ENCODE measurements at regions not wholly inside any gene's neighbourhood (a gene's known extent, or its start where the extent isn't known, plus 50 kb on each side); places are given as distances from the start of the nearest gene placed in this dataset.
"Not testable (repeated sequence)": the region's sequence is repeated elsewhere in the genome, so short reads cannot be mapped to it uniquely, and the experiment has no call there.

- DNase-seq = no peak
Measured at GRCh38 chr4:92014067-92014466, 289.7 kb upstream of the GRID2 start.

DNA sequence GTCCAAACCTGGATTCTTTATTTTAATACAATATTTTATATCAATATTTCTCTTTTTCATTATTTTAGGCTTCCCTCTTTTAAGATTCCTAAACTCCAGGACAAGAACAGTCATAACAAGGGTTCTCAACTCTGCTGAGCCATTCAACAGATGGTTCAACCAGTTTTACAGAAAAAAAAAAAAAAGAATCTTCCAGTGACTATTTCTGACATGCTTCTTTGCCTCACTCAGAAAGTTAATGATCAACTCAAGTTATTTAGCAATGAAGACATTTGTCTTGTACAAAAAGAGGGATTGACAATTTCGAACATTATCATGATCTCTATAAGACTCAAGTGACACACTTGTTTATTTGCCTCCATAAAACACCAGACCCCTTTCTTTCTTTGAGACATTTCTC, 282.6 kb upstream of the GRID2 start:
- DNase-seq = no peak

GRCh38 chr4:92021788-92022187, 282.0 kb upstream of the GRID2 start:
- no peak for DNase-seq

DNA sequence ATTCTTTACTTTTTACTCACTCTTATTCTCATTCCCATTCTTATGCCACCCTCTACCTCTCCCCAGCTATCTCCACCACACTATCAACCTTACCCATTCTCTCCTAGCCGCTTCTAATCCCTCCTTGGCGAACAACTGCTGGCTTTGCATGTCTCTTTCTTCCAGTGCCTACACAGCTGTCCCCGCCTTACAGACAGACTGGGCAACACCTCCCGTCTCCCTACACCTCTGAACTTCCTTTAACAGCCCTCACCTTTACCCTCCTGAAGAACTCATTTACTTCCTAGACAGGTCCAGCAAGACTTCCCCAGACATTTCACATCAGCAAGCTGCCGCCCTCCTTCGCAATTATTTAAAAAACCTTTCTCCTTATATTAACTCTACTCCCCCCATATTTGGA, 274.9 kb upstream of the GRID2 start:
- not testable (repeated sequence) for DNase-seq

DNA sequence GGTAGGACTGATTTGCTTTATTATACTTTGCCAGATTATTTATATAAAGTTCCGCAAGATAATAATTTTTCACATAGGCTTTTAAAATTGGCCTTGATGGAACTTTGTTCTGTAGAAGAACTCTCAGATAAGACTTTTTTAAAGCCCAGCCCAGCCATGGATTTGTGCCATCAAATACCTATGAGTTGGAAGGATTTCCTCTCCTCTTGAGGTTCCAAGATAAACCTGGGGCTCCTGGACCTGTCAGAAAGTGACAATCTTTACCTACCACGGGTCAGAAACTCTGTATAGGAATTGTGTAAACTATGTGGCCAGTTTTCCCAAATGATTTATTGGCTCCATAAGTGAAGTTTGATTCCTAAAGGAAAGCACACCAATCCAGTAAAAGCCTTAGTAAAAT, 271.9 kb upstream of the GRID2 start:
- no peak for DNase-seq

DNA sequence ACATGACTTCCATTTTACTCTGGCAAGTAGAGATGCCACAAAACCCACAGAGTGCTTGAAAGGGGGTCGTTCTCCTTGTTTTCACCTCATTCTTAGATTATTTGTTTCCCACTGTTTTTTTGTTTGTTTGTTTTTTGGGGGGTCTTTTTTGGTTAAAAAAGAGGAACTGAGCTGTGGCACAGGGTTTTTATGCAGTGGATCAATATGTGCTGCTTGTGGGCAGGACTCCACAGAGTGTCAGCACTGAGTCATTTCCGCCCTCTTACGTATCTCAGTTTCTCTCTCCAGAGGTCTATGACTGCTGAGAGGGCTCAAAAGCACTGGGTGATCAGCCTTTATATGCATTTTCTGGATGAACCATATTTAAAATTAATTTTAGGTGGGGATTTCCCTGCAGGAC, 268.1 kb upstream of the GRID2 start:
- no peak for DNase-seq

DNA sequence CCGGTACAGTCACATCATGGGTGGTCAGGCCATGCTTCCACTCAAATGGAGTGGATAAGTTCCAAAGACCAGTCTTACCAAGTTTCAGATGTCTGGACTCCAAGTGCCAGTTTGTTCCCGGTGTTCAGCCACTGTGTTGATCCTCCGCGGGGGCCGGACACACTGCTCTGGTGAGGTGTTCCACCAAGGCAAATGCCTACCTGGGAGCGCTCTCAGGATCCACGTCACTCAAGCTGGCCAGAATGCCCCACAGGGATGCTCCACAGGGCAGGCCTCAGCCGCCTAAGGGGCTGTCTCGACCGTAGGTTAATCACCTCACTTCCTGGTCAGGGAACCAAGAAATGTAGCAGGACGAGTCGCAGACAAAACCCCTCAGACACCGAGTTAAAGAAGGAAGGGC, 258.0 kb upstream of the GRID2 start:
- no peak for DNase-seq

DNA sequence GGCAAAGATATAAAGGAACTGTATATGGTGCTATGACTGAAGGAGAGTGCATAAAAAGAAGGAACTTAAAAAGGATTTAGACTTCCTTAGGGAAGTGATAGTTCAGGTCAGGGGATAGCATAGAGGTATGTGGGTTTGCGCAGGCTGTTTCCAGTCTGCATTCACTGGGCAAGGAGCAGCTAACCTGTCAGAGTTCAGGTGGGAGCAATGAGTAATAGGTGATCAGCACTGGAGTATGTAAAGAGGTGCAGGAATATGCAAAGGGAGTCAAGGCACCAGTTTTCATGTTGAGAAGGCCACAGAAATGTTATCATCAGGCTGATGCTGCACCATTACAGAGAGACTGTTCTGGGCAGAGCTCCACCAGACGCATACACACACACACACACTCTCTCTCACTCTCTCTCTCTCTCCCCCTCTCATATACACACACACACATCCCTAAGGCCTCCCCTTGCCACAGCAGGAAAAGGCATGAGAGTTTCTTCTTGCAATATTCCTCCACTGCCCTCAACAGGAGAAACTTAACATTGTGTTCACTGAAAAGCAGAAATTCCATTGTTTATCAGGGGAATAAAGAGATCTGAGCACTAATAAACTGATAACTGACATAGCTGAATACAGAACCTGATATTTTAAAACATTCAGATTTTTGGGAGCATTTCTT, 256.4 kb upstream of the GRID2 start:
- no peak for DNase-seq

DNA sequence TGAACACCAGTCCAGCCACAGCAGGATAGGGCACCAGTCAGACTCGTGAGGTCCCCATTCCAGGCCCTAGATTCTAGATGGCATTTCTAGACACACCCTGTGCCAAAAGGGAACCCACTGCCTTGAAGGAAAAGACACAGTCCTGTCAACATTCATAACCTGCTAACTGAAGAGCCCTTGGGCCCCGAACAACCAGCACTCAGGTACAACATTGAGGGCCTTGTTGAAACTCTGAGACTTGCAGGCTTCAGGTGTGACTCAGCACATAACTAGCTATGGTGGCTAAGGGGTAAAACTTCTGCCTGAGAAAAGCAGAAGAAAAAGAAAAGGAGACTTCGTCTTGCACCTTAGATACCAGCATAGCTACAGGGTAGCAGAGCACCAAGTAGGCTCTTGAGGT, 252.9 kb upstream of the GRID2 start:
- DNase-seq = no peak

GRCh38 chr4:92059615-92060014, 244.2 kb upstream of the GRID2 start:
- no peak for DNase-seq

DNA sequence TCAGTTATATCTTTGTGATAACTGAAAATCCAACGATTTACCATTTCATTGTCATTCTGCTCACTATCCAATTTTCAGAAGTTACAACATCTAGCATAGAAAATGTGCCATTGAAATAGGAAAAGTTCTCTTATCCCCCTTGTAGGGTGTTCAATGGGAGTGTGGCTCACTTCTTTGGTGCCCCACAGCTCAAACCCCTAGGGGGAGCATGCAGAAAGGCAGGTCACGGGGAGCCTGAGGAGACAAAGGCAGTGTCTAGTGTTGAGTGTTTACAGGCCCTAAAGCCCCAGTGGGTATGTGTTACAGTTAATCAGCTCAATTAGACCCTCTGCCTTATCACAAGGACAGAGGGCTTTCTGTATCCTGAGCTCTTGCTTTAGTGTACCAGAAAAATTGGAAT, 243.4 kb upstream of the GRID2 start:
- DNase-seq = no peak

DNA sequence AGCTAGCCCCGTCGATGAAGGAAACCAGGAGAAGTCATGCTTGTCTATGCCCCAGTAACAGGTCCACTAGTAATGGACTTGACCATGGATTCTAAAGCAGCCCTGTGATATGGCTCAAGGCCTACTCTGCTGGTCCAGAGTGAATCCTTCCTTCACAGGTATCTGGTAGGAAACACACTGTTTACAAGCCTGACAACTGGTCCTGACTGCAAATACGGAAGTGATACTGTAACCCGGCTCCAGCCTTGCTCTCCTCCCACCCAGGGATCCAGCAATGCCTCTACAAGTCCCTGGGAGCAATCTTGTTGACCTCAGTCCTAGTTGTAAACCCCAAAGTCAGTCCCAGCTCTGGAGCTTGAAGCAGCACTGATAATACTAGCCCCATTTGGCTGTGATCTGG, 239.2 kb upstream of the GRID2 start:
- no peak for DNase-seq

GRCh38 chr4:92066485-92066884, 237.3 kb upstream of the GRID2 start:
- no peak for DNase-seq

DNA sequence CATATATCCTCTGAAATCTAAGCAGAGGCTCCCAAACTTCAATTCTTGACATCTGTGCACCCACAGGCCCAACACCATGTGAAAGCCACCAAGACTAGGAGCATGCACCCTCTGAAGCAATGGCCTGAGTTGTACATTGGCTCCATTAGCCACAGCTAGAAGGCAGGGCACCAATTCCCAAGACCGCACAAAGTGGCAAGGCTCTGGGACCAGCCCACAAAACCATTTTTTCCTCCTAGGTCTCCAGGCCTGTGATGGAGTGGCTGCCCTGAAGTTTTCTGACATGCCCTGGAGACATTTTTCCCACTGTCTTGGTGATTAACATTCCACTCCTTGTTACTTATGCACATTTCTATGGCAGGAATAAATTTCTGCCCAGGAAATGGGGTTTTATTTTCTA, 232.2 kb upstream of the GRID2 start:
- no peak for DNase-seq

- no peak for DNase-seq
Measured at GRCh38 chr4:92074839-92075238, 228.9 kb upstream of the GRID2 start.

- no peak for DNase-seq
Measured at GRCh38 chr4:92090887-92091286, 212.9 kb upstream of the GRID2 start.

DNA sequence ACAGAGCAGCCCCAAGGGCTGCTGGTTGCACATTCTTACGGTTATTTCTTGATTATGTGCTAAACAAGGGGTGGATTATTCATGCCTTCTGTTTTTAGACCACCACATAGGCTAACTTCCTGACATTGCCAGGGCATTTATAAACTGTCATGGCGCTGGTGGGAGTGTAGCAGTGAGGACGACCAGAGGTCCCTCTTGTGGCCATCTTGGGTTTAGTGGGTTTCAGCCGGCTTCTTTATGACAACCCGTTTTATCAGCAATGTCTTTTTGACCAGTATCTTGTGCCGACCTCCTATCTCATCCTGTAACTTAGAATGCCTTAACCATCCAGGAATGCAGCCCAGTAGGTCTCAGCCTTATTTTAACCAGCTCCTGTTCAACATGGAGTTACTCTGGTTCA, 212.4 kb upstream of the GRID2 start:
- no peak for DNase-seq

DNA sequence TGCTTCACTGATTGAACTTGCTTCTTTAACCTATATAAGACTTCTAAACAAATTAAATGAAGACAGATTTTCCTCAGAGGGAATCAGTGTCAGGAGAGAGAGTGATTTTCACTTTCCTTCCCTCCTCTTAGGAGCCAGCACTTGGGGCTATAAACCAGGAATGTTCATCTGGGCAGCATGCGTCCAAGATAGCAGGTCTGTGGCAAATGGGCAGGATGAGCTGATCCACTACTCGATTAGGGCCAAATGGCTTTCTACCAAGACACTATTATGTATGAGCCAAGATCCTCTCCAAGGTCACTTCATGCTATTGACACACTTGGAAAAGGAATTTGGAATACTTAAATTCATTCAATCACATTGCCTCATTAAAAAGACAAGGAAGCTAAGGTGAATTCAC, 203.9 kb upstream of the GRID2 start:
- DNase-seq = no peak

GRCh38 chr4:92100975-92101374, 202.8 kb upstream of the GRID2 start:
- no peak for DNase-seq

DNA sequence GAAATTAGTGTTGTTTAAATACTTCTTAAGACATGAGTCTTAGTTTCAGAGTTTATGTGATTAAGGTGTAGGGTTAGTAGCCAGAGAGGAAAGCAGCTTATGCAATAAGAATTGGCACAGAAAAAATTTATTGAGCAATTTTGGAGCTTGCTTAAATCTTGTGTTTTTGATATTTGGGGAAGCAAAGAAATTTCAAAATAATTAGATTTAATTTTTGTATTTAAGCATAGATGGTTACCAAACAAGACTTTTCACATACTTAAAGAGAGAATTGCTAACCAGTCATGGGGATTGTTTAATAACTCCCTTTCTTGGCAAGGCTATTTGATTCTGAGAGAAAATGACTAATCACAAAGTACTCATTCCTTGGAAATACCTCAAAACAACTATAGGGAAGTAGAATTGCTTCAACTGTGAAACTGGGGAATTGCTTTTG, 202.0 kb upstream of the GRID2 start:
- DNase-seq = no peak

DNA sequence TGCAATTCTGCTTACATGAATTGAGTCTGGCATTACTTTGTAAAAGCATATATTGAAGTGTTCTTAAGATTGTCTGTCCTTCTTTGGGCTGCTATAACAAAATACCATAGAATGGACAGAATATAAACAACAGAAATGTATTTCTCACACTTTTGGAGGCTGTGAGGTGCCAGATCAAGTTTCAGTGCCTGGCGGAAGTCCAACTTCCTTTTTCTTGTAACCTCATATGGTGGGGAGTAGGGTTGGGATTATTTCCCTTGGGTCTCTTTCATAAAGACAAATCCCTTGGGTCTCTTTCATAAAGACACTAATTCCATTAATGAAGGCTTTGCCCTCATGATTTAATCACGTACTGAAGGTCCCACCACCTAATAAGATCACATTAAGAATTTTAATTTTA, 199.3 kb upstream of the GRID2 start:
- DNase-seq = no peak

DNA sequence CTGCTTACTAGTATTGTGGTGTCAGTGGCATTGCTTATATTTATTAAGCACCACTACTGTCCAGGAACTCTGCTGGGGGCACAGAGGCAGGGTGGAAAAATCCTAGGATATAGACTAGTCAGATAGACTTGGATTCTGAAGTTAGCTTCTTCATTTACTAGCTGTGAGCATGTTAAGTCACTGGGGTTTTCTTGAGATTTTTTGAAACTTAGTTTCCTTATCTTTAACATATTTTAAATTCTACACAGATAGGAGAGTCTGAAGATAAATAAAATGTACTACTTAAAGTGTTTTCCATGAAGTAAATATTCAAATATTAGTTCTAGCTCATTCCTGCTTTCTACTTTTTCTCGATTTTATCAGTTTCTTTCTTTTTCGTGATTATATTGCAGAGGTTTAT, 196.9 kb upstream of the GRID2 start:
- DNase-seq = no peak

- no peak for DNase-seq
Measured at GRCh38 chr4:92111493-92111892, 192.3 kb upstream of the GRID2 start.

GRCh38 chr4:92112805-92113204, 191.0 kb upstream of the GRID2 start:
- DNase-seq = no peak

DNA sequence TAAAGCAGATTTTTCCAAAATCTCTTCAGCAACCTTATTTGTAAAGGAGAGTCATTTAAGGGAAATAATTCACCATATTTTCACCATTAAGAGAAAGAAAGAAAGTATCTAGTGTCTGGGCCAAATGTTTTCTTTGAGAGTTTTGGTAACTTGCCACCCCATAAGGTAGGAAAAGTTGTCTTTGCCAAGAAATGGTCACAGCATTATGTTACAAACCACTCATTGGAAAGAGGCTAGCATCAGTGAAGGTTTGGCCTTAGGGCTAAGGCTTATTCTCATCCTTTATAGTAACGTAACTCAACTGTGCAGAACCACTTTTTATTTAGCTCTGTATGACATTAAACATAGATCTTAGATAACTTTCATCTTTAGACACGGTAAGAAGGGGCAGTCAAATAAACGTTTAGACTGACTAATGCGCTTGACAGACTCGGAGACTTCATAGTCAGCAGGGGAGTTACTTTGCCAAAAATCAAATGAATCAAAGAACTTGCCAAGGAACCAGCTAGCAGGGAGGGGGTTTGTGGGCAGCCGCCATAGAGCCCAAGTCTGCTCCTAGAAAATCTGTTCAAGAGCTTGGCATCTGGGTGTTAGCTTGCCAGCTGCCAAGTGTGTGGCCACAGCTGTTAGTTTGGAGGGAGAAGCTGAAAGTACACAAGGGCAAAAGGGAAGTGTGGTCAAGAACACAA, 182.8 kb upstream of the GRID2 start:
- no peak for DNase-seq

All from NCI-H1105 (cell line).